AG10803 (cell line): ENCODE measurements at regions not wholly inside any gene's neighbourhood (a gene's known extent, or its start where the extent isn't known, plus 50 kb on each side); places are given as distances from the start of the nearest gene placed in this dataset.

Source experiments
- DNase-seq: peaks from one replicate; pipeline ENCODE4 v3.0.0; 2010; ENCODE audit warnings: low read depth
- H3K4me3 ChIP-seq: 2 replicates; pipeline ENCODE4 v1.5.1; 2011; ENCODE audit warnings: mild to moderate bottlenecking, low read length, control low read depth
- TF ChIP-seq, protein P1 (sequence below): conservative IDR thresholded peaks from 2 replicates; pipeline ENCODE4 v1.5.1; 2011; ENCODE audit warnings: mild to moderate bottlenecking, low read length, control low read depth, inconsistent platforms

GRCh38 chr4:41873380-41874295 lies 61.6 kb upstream of the TMEM33 start:
- no peak for DNase-seq
- H3K4me3 ChIP-seq, result no peak overlapping the region
- TF ChIP-seq, protein P1, sequence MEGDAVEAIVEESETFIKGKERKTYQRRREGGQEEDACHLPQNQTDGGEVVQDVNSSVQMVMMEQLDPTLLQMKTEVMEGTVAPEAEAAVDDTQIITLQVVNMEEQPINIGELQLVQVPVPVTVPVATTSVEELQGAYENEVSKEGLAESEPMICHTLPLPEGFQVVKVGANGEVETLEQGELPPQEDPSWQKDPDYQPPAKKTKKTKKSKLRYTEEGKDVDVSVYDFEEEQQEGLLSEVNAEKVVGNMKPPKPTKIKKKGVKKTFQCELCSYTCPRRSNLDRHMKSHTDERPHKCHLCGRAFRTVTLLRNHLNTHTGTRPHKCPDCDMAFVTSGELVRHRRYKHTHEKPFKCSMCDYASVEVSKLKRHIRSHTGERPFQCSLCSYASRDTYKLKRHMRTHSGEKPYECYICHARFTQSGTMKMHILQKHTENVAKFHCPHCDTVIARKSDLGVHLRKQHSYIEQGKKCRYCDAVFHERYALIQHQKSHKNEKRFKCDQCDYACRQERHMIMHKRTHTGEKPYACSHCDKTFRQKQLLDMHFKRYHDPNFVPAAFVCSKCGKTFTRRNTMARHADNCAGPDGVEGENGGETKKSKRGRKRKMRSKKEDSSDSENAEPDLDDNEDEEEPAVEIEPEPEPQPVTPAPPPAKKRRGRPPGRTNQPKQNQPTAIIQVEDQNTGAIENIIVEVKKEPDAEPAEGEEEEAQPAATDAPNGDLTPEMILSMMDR, result no peak

DNA sequence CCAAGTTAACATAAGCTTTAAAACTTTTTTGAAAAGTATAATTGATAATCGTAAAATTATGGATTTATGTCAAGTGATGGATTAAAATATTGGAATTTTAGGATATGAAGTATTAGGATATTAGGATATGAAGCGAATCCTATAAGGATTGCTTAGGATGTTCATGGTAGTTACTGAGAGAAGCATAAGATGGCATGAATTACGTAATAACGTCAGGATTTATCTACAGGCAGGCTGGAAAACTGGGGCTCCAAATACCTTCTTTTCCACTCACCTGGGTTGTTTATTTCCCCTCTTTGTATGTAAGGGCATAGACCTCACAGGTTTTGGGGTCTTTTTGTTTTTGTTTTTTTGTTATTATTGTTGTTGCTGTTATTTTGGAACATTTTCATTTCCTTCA lies 65.2 kb upstream of the TMEM33 start:
- TF ChIP-seq, protein P1, result no peak
- no peak for DNase-seq
- no peak overlapping the region for H3K4me3 ChIP-seq

DNA sequence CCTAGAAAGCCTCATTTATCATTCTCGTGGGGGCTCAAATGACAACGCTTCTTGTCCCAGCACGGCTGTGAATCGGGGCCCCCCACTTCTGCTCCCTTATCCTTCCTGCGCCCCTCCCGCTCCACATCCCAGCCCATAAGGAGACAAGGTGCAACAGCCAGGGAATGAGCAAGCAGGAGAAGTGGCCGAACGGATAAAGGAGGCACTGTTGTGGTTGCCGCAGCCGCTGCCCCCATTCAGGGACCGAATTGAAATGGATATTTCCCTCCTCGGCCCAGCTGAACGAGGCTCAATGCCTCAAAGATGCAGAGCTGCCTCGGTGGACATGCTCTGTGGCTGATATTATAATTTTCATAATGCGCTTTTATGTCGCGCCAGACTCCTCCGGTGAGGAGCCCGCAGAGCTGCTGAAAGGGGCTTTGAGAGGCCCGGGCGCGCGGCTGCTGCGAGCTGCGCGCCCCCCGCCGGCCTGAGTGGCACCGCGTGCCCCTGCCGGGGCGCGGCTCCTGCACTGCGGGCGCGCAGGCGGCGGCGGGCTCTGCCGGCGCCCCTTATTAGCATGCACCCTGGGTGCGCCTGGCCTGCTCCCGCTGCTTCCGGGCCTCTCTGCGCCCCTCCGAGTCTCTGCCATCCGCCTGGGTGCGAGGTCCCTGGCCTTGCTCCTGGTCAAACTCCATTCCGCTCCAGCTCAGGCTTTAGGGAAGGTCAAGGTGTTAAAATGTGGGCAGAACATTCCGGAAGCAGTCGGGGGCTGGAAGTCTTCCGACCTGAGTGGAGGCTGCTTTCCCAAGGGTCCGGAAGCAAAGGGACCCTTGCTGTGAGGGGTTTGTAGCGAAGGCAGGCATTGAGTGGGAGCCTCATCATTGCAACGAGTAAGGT lies 68.2 kb upstream of the TMEM33 start:
- TF ChIP-seq, protein P1, result no peak
- DNase-seq, result no peak
- no peak overlapping the region for H3K4me3 ChIP-seq

DNA sequence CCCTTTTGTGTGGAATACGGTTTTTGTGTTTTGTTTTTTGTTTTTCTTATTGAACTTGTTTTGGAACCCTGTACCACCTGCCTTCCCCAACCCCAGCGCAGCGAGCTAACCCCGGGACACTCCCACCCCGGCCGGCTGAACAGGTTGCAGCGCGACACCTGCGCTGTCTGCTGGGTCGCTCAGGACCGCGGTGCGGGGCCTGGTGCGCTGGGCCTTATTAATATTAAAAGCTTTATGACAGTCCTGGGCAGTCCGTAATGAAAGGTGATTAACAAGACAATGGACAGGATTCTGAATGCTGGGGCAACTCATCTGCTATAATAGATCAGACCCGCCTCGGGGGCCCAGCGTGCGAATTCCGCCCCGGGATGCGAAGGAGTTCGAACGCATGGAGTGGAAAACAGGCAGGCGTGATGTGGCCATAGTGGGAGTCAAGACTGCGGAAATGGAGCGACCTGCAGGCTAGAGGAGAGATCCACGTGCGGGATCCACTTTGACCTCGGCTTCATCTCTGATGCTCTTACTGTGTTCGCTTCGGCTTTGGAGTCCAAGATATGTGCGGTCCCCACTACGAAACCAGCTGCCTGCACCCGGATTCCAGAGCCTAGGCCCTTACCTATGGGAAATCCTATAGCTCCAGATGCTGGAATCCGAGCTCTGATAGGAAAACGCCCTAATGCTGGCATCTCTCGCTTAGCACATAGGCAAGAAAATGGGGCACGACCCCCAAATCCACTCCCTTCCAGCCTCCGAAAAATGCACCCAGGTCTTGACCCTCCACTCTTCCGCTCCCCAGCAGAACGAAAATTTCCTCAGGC lies 69.0 kb upstream of the TMEM33 start:
- TF ChIP-seq, protein P1, result no peak

DNA sequence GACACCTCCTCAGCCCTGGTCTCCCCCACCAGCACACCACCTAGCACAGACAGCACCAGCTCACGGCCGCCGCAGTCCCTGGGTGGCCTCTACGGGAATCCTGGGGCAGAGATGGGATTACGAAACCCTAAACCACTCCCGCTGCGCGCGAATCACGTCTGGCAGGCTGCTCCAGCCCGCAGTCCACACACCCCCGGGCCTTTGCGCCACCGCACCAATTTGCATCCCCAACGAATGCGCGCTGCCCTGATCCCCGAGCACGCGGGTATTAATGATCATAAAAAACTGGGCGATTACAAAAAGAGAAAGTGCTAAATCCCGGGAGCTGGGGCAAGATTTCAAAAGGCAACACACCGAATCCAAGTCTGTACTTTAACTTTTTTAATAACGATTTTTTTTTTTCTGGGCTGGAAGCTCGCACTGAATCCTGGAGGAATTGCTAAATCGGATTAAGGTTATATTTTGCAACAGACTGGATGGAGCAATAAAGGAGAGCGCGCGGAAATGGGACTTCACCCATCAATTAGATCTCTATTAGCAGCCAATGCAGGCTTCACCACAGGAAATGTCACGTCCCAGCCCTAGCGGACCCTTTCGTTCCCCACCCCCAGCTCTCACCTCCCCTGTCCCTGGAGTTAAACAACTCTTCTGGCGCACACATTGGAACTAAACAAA lies 69.8 kb upstream of the TMEM33 start:
- TF ChIP-seq, protein P1, result no peak
- no peak overlapping the region for H3K4me3 ChIP-seq
- no peak for DNase-seq

More for the DNA sequence above, 69.0 kb upstream of the TMEM33 start:
- no peak overlapping the region for H3K4me3 ChIP-seq
- no peak for DNase-seq

GRCh38 chr4:41859087-41859486 lies 76.1 kb upstream of the TMEM33 start:
- DNase-seq, result no peak
- TF ChIP-seq, protein P1, result no peak
- no peak overlapping the region for H3K4me3 ChIP-seq
